ENCODE measurements at regions not wholly inside any gene's neighbourhood (a gene's known extent, or its start where the extent isn't known, plus 50 kb on each side); places are given as distances from the start of the nearest gene placed in this dataset.

GRCh38 chr1:59132295-59132694 lies 164.6 kb upstream of the FGGY start:
- Histone ChIP-seq H3K9me3 (no peaks in the 10 kb centered on the region), H3K4me3 (no peak overlapping the region), H3K27ac (no peak overlapping the region), H3K27me3 (no peaks in the 10 kb centered on the region), H3K36me3 (no peaks in the 10 kb centered on the region), H3K4me1 (no peaks in the 10 kb centered on the region)
- intact Hi-C loops (cut with DNase I): no loop called here
- no peak for ATAC-seq
- no peak for DNase-seq
- TF ChIP-seq CTCF (IDR thresholded peaks at IDR 0.05): no peak

- DNase-seq (no peak), ATAC-seq (no peak)
- H3K36me3 ChIP-seq: no peaks in the 10 kb centered on the region
- no peaks in the 10 kb centered on the region for H3K4me1 ChIP-seq
- no peaks in the 10 kb centered on the region for H3K27me3 ChIP-seq
- no peak overlapping the region for H3K27ac ChIP-seq
- no peaks in the 10 kb centered on the region for H3K9me3 ChIP-seq
- no peak for TF ChIP-seq CTCF (IDR thresholded peaks at IDR 0.05)
- no peak overlapping the region for H3K4me3 ChIP-seq
- intact Hi-C loops (cut with DNase I): no loop called here
These were observed 162.9 kb upstream of the FGGY start for GRCh38 chr1:59133997-59134396.

- TF ChIP-seq CTCF (IDR thresholded peaks at IDR 0.05): no peak
- no peaks in the 10 kb centered on the region for H3K27me3 ChIP-seq
- DNase-seq (no peak), ATAC-seq (no peak)
- intact Hi-C loops (cut with DNase I): no loop called here
- peaks cover 2% of the 10 kb centered on the region for H3K4me1 ChIP-seq
- no peak overlapping the region for H3K4me3 ChIP-seq
- no peak overlapping the region for H3K27ac ChIP-seq
- H3K9me3 ChIP-seq: no peaks in the 10 kb centered on the region
- no peaks in the 10 kb centered on the region for H3K36me3 ChIP-seq
These were observed 161.1 kb upstream of the FGGY start for GRCh38 chr1:59135761-59136255.

GRCh38 chr1:59136541-59137275 lies 160.2 kb upstream of the FGGY start:
- DNase-seq (no peak), ATAC-seq (no peak)
- Histone ChIP-seq H3K9me3 (no peaks in the 10 kb centered on the region), H3K27me3 (no peaks in the 10 kb centered on the region), H3K4me3 (no peak overlapping the region), H3K36me3 (no peaks in the 10 kb centered on the region), H3K4me1 (peaks cover 10% of the 10 kb centered on the region), H3K27ac (no peak overlapping the region)
- intact Hi-C loops (cut with DNase I): no loop called here
- TF ChIP-seq CTCF (IDR thresholded peaks at IDR 0.05): no peak

- no peak for TF ChIP-seq CTCF (IDR thresholded peaks at IDR 0.05)
- Histone ChIP-seq H3K27me3 (no peaks in the 10 kb centered on the region), H3K36me3 (no peaks in the 10 kb centered on the region), H3K4me1 (peaks cover 12% of the 10 kb centered on the region), H3K9me3 (no peaks in the 10 kb centered on the region), H3K27ac (no peak overlapping the region), H3K4me3 (no peak overlapping the region)
- ATAC-seq (no peak), DNase-seq (no peak)
- intact Hi-C loops (cut with DNase I): no loop called here
These were observed 159.6 kb upstream of the FGGY start for GRCh38 chr1:59137276-59137615.

GRCh38 chr1:59137968-59138367 lies 158.9 kb upstream of the FGGY start:
- intact Hi-C loops (cut with DNase I): no loop called here
- Histone ChIP-seq H3K27ac (no peak overlapping the region), H3K4me1 (peaks cover 20% of the 10 kb centered on the region), H3K9me3 (no peaks in the 10 kb centered on the region), H3K27me3 (no peaks in the 10 kb centered on the region), H3K4me3 (no peak overlapping the region), H3K36me3 (no peaks in the 10 kb centered on the region)
- TF ChIP-seq CTCF (IDR thresholded peaks at IDR 0.05): no peak
- ATAC-seq: no peak
- no peak for DNase-seq
